ENCODE measurements at regions not wholly inside any gene's neighbourhood (a gene's known extent, or its start where the extent isn't known, plus 50 kb on each side); places are given as distances from the start of the nearest gene placed in this dataset.

DNA sequence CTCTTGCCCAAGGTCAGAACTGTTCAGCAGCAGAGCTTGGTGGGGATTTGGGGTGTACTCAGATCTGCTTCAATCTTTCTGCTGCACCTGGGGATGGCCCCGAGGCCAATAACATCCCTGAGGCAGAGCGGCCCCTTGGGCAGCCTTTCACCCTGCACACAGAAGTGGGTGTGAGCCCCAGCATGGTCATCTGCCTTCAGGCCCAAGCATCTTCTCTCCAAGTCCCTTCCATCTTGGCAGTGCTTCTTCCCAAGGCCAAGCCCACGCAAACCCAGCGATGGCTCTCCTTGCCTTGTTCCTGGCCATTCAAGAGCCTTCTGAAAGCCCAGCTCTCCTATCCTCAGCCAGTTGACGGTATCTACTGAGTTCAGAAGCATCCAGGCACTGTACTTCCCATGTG, 172.9 kb downstream of the INHBB start:
- DNase-seq, result no peak

DNA sequence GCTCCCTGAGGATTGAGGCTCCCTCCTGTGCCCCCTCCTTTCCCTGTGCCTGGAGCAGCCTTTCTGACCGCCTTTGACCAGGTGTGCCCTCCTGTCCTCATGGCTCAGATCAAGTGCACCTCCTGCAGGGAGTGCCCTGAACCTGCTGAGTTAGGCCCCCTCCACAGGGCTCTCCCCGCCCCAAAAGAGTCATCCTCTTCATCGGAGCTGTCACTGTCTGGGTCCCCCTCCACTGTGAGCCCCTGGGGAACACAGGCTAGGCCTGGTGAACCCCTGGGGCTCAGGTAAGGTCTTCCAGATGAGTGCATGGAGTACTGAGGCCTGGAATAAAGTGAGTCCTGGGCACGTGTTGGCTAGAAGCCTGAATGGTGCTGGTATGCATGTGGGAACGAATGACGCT, 173.5 kb downstream of the INHBB start:
- DNase-seq, result no peak

DNA sequence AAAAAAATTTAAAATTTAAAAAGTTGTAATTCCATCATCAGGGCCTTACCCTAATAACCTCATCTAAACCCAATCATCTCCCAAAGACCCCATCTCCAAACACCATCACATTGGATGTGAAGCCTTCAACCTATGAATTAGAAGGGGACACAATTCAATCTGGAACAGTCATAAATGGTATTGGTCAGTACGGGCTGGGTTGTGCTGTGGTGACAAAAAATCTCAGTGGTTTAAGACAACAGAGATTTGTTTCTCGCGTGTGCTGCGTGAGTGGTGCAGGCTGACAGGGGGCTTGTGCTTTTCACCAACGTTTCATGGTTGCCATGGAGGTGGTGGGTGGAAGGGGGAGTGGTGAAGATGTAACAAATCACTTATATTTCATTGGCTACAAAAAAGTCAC, 174.5 kb downstream of the INHBB start:
- no peak for DNase-seq

DNA sequence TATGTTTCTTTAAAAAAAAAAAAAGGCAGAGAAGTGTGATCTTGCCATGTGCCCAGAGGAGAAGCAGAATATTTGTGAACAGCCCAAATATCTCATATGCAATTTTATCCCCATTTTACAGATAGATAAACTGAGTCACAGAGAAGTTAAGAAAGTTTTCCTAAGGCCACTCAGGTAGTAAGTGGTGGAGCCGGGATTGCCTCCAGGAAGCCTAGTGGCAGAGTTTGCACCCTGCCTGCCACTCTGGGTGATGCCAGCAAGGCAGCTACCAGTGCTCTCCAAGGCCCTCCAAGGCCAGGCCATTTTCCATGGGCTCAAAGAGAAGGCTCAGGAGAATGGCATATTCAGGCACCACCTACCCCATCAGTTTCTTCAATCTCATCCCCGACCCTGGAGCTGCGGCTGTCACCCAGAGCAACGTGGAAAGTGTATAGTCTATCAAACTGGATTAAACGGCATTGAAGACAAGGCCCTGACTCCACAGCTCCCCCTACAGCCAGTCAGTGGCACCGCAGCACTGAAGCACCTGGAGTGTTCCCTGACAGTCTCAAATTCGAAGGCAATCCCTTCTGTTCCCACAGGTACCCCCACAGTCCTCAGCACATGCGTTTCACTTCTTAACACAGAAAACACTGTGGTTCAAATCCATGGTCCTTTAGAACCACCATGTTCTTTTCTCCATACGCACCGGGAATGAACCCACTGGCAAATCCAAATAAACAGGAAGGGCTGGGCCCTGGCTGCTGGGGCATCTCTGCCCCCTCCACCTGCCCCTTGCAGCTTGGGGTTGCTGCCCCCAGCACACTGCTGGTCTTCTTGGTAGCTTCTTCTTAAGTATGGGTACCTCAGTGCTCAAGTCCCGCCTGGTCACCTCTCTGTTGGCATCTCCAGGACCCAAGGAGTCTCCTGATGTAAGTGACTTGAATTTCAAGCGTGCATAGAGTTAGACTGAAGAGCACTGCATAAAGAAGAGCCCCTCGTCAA, 175.3 kb downstream of the INHBB start:
- no peak for DNase-seq

DNA sequence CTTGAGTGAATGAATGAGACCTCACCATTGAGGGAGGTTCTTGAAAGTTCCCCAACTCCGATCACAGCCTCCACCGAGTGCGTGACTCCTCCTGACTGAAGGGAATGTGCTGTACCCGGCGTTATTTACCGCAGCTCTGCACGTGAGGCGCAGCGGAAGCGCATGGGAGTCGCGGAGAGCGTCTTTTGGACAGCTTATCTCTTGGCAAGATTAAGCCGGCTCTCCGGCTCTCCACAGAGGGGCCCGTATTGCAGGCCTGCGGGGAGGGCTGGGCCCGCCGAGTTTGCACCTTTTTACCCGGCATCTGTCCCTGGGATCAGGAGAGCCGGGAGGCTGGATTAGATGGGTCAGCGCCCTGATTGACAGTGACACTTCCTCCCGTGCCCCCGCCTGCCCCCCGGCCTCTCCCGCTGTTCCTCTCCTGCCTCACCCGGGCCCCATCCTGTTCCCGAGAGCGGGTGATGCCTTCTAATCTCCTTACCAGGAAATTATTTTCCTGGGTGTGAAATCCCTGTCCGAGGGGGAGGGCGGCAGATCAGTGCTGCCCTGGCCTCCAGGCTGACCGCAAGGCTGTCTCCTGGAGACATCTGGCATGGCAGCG, 176.3 kb downstream of the INHBB start:
- DNase-seq, result no peak

DNA sequence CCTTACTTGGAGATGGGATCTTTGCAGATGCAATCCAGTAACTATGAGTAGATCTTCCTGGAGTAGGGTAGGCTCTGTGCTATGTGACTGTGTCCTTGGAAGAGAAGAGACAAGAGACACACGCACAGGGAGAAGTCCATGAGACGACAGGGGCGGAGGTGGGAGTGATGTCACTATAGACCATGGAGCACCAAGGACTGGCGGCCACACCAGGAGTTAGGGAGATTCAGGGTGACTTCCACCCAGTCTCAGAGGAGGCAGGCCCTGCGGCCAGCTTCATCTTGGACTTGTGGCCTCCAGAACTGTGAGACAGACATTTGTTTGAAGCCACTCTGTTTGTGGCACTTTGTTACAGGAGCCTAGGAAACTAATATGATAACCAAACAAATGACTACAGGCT, 177.8 kb downstream of the INHBB start:
- no peak for DNase-seq

DNA sequence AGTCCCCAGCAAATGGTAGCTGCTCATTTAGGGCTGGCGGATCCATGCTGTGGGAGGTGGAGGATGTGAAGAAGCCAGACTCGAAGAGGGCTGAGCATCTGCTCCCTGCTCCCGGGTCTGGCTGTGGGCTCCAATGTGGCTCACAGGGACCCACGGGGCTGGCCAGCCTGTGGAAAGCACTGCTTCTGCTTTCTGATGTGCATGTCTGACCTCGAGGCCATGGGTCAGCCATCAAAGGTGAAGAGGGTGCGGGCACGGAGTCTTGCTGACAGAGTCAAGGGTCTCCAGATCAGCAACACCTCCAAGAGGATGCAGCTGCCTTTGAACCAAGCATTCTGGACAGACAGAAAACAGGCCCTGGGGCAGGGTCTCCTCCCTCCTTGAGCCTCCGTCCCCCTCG, 178.2 kb downstream of the INHBB start:
- no peak for DNase-seq

DNA sequence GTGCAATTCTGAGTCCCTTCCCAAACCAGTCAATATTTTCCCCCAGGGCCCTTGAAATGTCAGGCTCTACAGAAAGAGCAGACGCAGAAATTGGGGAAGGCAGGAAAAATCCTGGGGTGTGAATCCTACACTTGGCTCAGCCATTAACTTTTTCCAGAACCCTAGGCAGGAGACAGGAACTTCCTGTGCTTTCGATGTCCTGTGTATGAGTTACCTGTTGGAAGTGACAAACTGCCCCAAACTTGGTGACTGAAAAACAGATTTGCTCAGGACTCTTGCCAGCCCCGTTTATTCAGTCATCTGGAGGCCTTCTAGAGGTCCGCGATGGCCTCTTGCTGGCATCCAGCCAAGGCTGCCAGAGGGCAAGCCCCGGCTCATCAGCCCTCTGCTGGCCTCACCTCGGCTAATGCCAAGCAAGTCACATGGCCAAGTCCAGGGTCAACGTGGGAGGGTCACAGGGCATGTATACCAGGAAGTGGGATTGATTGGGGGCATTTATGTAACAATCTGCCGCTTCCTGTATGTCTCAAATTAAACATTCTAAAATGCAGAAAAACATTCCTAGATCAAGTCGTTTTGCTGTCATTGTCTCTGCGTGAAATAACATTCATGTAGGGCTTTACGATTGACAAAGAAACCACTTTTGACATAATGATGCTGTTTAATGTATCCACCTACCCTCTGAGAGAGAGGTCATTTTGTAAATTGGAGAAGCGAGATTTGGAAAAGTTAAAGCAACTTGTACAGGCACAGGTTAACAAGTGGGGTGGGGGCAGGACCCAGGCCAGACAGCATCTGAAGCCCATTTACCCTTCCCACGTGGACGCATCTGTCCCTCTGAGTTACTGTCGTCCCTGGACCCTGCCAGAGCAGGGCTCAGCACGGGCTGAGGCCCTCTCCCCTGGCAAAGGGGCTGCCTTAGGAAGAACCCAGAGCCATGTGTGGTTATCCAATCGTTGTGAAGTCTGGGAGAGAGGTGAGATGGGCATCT, 179.4 kb downstream of the INHBB start:
- DNase-seq, result no peak

DNA sequence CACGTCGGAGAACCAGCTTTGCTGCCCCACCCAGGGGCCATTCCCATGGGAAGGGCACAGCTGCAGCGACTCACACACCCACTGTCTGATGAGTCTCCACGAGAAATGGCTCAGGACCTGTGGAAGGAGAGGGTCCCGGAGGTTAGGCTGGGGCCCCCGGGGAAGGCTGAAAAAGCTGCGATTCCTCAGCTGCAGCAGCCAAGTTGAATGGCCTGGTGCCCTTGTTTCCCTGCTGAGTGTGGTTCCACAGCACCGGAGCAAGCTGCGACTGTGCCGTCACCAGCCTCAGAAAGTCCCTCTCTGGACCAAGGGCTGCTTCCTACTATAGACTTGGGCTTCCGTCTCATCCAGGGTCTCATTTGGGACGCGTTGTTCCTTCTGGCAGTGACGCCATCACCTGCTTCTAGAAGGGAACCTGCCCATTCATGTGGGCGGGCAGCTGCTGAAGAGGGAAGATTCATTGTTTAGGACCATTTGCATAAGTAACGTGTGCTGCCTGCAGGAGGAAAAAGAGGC, 180.2 kb downstream of the INHBB start:
- no peak for DNase-seq

DNA sequence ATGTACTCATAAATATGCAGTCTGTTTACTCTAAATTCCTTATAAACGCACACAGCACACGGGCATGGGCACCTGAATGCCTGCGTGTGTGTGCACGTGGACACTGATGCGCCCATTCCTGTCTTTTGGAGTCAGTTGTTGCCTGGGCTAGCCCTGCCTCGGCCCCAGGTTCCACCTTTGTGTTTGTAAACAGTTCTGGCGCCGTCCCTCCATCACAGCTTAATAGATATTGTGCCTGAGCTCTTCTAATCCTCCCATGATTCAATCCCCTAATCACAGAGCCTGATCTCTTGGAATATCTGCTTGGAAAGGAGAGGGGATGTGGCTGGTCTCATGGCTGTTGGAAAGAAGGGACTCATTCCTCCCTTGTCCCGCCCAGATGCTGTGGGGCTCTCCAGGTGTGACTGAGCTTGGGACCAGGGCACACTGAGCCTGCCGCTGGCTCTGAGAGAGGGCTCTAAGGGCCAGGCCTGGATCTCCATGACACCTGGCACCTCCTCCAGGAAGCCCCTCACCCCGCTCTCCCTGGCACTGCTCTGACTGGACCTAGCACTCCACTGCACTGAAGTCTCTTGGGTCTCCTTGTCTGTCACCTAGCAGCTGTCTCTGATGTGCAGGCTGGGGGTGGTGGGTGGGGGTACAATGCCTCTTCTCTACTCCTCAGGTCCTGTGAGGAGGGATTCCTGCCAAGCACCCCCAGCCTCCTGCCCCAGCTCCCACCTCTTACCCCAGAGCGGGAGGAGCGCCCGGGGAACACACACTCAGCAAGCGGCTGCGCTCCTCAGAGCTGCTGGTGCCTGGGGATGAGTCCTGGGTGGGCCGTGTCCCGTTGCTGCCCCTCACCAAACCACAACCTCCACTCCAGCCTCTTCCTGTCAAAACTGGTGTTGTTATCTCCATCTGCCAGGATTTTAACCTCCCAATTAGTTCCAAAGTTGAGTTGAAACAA, 181.3 kb downstream of the INHBB start:
- no peak for DNase-seq

DNA sequence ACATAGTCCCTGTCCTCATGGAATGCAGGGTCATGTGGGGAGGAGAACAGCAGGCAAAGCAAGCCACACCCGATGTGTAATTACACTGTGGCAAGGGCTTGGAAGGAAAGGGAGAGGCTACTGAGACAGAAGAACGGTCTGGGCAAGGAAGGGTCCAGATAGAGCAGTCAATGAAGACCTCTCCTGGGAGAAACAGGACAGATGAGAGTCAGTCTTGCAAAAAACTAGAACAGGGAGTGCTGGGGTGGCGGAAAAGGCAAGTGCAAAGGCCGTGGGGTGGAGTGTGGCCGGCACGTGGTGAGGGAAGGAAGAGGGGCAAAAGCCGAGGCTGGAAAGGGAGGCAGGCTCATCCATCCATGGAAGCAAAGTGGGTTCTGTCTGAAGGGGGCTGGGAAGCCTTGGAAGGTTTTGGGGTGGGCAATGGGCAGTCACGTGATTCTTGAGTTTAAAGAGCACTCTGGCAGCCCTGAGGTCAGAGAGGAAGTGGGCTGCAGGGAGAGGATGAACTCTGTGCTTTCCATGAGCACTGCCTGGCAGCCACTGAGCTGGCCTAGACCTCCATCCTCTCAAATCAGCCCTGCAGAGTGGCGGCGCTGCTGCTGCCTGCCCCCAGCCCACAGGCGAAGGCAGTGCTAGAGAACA, 182.2 kb downstream of the INHBB start:
- no peak for DNase-seq

DNA sequence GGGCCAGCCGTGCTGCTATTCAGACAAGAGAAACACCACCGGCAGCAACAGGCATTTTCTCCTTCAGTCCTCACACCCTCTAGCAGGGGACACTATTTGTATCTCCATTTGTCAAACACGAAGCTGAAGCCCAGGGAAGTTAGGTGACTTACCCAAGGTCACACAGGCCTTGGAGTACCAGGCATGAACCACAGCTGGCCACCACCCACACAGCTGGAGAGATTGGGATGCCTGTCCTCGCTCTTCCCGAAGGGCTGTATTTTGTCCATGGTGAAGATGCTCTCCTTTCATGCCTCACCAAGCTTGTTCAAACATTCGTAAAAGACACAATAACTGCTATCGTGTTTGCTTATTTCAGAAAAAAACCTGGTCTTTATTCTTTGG, 182.7 kb downstream of the INHBB start:
- no peak for DNase-seq

DNA sequence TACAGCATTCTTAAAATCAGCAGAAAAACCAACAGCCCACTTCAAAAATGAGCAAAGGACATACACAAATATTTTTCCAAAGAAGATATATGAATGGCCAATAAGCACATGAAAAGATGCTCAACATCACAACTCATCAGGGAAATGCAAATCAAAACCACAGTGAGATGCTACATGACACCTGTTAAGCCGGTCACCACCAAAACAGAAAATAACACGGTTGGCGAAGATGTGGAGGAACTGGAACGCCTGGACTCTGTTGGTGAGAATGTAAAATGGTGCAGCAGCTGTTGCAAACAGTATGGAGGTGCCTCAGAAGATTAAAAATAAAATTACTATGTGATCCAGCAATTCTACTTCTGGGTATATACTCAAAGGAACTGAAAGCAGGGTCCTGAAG, 184.8 kb downstream of the INHBB start:
- DNase-seq, result no peak

DNA sequence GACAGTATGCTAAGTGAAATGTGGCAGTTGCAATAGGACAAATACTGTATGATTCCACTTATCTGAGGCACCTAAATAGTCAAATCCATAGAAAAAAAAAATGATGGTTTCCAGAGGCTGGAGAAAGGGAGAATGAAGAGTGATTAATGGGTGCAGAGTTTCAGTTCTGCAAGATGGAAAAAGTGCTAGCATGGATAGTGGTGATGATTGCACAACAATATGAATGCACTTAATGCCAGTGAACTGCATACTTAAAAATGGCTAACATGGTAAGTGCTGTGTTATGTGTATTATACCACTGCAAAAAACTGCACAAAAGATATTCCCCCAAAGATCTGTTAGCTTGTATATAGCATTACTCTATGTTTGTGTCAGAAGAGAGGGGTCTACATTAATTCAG, 185.4 kb downstream of the INHBB start:
- no peak for DNase-seq

DNA sequence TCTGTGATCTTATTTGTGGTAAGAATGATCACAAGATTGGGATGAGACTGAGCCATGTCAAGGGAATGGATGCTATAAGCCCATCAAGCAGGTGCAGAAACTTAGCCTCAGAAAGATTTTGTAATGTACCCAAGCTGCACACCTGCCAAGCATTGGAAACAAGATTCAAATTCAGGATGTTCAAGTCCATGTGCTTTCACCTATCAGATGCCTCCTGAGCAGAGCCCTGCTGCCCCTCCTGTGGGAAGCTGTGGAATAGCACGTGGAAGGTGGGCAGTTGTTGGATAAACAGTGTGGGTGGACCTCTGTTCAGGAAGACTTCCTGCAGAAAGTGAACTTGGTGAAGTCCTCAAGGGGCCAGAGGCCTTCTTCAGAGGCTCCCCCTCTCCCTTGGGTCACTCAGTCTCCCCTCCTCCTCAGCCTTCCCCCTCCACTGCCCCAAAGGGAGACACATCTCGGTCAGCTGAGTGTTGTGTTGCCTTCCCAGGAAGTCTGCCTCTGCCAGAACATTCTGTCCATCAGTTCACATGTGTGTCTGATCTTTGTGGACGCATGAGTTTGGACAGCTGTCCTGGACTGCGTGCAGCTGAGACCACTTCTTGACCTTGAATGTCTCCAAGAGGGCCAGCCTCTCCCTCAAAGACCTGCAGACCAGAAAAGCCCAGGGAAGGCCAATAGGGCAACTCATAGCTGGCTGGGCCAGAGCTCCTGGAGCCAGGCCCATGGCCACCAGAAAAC, 186.1 kb downstream of the INHBB start:
- DNase-seq, result no peak

DNA sequence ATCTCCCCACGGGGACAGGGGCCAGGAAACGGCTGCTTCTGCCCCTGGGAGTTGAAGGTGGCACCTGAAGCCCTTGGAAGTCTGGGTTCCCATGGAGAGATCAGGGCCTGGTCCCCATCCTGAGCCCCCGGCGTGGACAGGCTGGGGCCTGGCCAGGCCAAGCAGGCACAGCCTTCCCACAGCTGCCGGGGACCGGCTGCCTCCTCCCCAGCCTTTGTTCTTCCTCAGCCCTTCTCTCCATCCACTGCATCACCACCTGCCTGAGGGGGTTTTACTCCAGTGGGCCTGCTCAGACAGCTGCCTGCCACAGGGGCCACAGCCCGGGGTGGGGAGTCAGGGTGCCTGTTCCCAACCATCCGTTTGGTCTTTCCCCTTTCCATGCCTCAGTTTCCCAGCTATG, 187.7 kb downstream of the INHBB start:
- DNase-seq, result no peak

DNA sequence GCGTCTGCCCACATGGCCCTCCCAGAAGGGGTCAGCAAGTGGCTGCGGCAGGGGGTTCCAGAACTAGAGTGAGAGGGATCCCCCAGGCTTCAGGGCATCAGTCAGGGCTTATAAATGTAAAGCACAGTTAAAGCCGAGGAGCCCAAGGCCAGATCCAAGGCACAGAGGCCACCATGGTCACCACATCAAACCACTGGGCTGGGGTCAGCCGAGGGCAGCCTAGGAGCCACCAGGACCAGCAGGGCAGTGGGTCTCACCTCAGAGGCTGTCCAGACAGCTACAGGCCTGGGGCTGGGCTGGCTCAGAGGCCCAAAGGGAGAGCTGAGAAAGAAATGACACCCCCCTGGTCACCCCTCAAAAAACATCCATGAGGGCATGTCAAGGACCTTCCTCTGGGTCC, 188.5 kb downstream of the INHBB start:
- DNase-seq, result no peak

DNA sequence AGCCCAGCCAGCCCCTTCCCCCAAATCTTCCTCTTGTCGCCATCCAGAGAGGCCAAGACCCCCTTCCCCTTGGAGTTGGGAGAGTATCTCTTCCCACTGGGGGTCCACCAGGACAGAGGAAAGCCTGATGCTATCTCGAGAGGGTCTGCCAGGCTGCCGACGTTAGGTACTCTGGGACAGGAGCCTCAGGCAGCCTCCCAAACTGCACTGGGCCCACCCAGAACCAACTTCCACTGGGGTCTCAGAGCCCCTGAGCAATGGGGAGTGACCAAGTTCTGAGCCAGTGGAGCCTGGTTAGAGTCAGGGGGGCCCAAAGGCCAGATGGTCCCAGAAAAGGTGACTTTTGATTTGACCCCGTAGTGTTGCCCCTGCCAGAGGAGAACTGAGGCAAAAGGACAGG, 189.1 kb downstream of the INHBB start:
- no peak for DNase-seq

DNA sequence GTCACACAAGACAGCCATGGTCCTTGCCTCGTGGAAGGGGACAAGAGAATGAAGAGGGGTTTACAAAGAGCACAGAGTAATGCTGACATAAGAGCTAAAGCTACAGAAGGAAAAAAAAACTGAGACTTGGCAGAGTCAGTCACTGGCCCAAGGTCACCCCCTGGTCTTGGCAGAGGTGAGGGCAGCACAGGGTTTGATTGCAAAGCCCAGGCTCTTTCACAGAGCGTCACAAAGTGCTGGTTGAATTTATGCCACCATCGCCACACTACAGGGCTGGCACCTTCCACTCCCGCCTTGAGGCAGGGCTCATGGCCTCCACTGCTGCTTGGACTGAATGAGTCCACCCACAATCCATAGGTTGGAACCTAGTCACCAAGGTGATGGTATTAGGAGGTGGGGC, 190.2 kb downstream of the INHBB start:
- DNase-seq, result no peak

DNA sequence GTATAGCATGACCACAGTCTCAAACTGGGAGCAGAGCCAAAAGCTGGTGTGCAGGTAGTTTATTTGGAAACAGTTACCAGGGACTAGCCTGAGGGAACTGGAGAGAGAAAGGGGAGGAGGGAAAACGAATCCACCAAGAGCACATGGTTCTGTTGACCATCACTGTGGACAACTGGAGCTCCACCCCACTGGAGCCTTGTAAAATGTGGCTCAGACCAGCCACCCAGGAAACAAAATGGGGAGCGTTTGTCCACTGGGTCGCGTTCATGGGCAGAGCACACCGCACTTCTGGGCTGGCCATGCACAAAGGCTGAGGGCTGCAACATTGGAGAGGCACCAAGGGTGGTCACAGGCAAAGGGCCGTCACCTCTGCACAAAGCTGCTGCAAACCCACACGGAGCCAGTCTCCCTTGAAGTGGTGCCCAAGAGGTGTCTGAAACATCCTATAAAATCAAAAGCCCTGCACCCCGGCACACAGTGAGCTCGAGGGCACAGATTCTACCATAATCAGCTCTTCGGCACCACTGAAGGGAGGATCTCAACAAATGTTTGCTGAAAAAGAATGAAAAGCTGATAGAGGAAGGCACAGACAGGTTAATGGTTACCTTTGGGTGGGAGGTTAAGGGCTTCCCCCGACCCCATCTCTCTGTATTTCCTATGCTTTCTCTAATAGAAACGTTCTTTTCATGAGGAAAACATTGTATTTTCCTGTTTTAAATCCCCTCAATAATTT, 192.9 kb downstream of the INHBB start:
- DNase-seq, result no peak
